ENCODE measurements at regions not wholly inside any gene's neighbourhood (a gene's known extent, or its start where the extent isn't known, plus 50 kb on each side); places are given as distances from the start of the nearest gene placed in this dataset.

GRCh38 chr15:29320420-29320819 lies 50.8 kb upstream of the NSMCE3 start:
- Histone ChIP-seq H3K36me3 (ENCODE audit: insufficient read depth, low read length) (no peaks in the 10 kb centered on the region), H3K79me2 (ENCODE audit: insufficient read depth, low read length) (no peaks in the 10 kb centered on the region), H4K20me1 (ENCODE audit: insufficient read depth, low read length) (no peaks in the 10 kb centered on the region), H3K4me2 (ENCODE audit: low read length) (no peak overlapping the region), H3K4me3 (ENCODE audit: low read depth, low read length, poor library complexity, severe bottlenecking) (no peak overlapping the region), H3K9me3 (ENCODE audit: low read length) (no peaks in the 10 kb centered on the region), H3K9ac (ENCODE audit: low read length) (no peak overlapping the region), H2AFZ (ENCODE audit: low read length) (no peak overlapping the region), H3K27ac (ENCODE audit: low read depth, low read length, poor library complexity, severe bottlenecking) (no peak overlapping the region), H3F3A (ENCODE audit: insufficient read depth, low read length) (no peaks in the 10 kb centered on the region), H3K4me1 (ENCODE audit: insufficient read depth, low read length, severe bottlenecking) (no peaks in the 10 kb centered on the region), H3K9me2 (ENCODE audit: low read depth, low read length) (no peaks in the 10 kb centered on the region), H3K27me3 (ENCODE audit: insufficient read depth, low read length) (no peaks in the 10 kb centered on the region)
- TF ChIP-seq CTCF (IDR thresholded peaks at IDR 0.05; ENCODE audit: low read length), result no peak
- TF ChIP-seq EZH2 (IDR thresholded peaks at IDR 0.05; ENCODE audit: borderline replicate concordance, low read length), result no peak

- Histone ChIP-seq H3K79me2 (ENCODE audit: insufficient read depth, low read length) (no peaks in the 10 kb centered on the region), H3K9ac (ENCODE audit: low read length) (no peak overlapping the region), H3K4me3 (ENCODE audit: low read depth, low read length, poor library complexity, severe bottlenecking) (no peak overlapping the region), H3K27ac (ENCODE audit: low read depth, low read length, poor library complexity, severe bottlenecking) (no peak overlapping the region), H3K9me3 (ENCODE audit: low read length) (no peaks in the 10 kb centered on the region), H2AFZ (ENCODE audit: low read length) (no peak overlapping the region), H3K27me3 (ENCODE audit: insufficient read depth, low read length) (no peaks in the 10 kb centered on the region), H3K4me2 (ENCODE audit: low read length) (no peak overlapping the region), H3K36me3 (ENCODE audit: insufficient read depth, low read length) (no peaks in the 10 kb centered on the region), H3K9me2 (ENCODE audit: low read depth, low read length) (no peaks in the 10 kb centered on the region), H3F3A (ENCODE audit: insufficient read depth, low read length) (no peaks in the 10 kb centered on the region), H3K4me1 (ENCODE audit: insufficient read depth, low read length, severe bottlenecking) (no peaks in the 10 kb centered on the region), H4K20me1 (ENCODE audit: insufficient read depth, low read length) (no peaks in the 10 kb centered on the region)
- TF ChIP-seq CTCF (IDR thresholded peaks at IDR 0.05; ENCODE audit: low read length) (no peak), EZH2 (IDR thresholded peaks at IDR 0.05; ENCODE audit: borderline replicate concordance, low read length) (no peak)
Measured at GRCh38 chr15:29319823-29320222, 50.2 kb upstream of the NSMCE3 start.
